CD14-positive monocyte (primary cell): ENCODE measurements at regions not wholly inside any gene's neighbourhood (a gene's known extent, or its start where the extent isn't known, plus 50 kb on each side); places are given as distances from the start of the nearest gene placed in this dataset.
"Not testable (repeated sequence)": the region's sequence is repeated elsewhere in the genome, so short reads cannot be mapped to it uniquely, and the experiment has no call there.

Experiments used
- DNase-seq, 3 donors: peaks; one replicate each; pipeline ENCODE4 v3.0.0-alpha.2; 2011 to 2022
- H2AFZ ChIP-seq: 2 replicates; pipeline ENCODE4 v1.6.0; 2012; ENCODE audit warnings: mild to moderate bottlenecking, low read depth, low read length, inconsistent platforms; ENCODE audit not compliant: insufficient read depth, poor library complexity, severe bottlenecking
- H3K27ac ChIP-seq, 2 donors: 1 replicate in 1 of 2; 2 replicates in 1 of 2; pipeline ENCODE4 v1.5.1; 2012 to 2013; ENCODE audit warnings: low read length in 2 of 2, control low read depth in 1 of 2, inconsistent platforms in 1 of 2, low read depth in 1 of 2, mild to moderate bottlenecking in 1 of 2
- H3K27me3 ChIP-seq, 2 donors: one replicate each; pipeline versions ENCODE4 v1.6.0 to v1.6.1; 2011 to 2013; ENCODE audit warnings: low read length in 2 of 2; ENCODE audit not compliant: control insufficient read depth in 2 of 2, insufficient read depth in 2 of 2
- H3K36me3 ChIP-seq, 2 donors: replicated peaks in 1 of 2; 1 replicate in 1 of 2; 2 replicates in 1 of 2; pipeline versions ENCODE4 v1.5.1 to v1.6.1; 2012 to 2013; ENCODE audit warnings: low read length in 2 of 2, control low read depth in 1 of 2, inconsistent platforms in 1 of 2, mild to moderate bottlenecking in 1 of 2; ENCODE audit not compliant: insufficient read depth in 2 of 2, control insufficient read depth in 1 of 2
- H3K4me1 ChIP-seq, 2 donors: 1 replicate in 1 of 2; 2 replicates in 1 of 2; pipeline versions ENCODE4 v1.5.1 to v1.6.1; 2012 to 2013; ENCODE audit warnings: low read length in 2 of 2, control low read depth in 1 of 2, inconsistent platforms in 1 of 2, mild to moderate bottlenecking in 1 of 2, moderate library complexity in 1 of 2; ENCODE audit not compliant: insufficient read depth in 2 of 2, control insufficient read depth in 1 of 2
- H3K4me2 ChIP-seq: replicated peaks from 2 replicates; pipeline ENCODE3; 2012; ENCODE audit warnings: low read length, moderate library complexity, mild to moderate bottlenecking; ENCODE audit not compliant: poor library complexity, severe bottlenecking; ENCODE audit errors: extremely low read depth
- H3K4me3 ChIP-seq, 3 experiments: fragments of 200-600 bp in 1 of 3; sonication (generic) in 1 of 3; replicated peaks in 1 of 3; 1 replicate in 2 of 3; 2 replicates in 1 of 3; pipeline ENCODE4 v1.5.1; 2011 to 2013; ENCODE audit warnings: low read length in 3 of 3, mild to moderate bottlenecking in 3 of 3, control low read depth in 2 of 3, low read depth in 2 of 3, inconsistent platforms in 1 of 3, moderate library complexity in 1 of 3
- H3K79me2 ChIP-seq: 2 replicates; pipeline ENCODE4 v1.6.0; 2012; ENCODE audit warnings: mild to moderate bottlenecking, control low read depth, inconsistent platforms, low read length, moderate library complexity; ENCODE audit not compliant: insufficient read depth
- H3K9ac ChIP-seq: 2 replicates; pipeline ENCODE4 v1.6.0; 2017; ENCODE audit warnings: low read length, mild to moderate bottlenecking; ENCODE audit not compliant: insufficient read depth, poor library complexity, severe bottlenecking
- H3K9me3 ChIP-seq, 2 donors: replicated peaks in 1 of 2; 1 replicate in 1 of 2; 2 replicates in 1 of 2; pipeline versions ENCODE4 v1.5.1 to v1.6.1; 2012 to 2013; ENCODE audit warnings: low read length in 2 of 2, control low read depth in 1 of 2; ENCODE audit not compliant: control insufficient read depth in 1 of 2, insufficient read depth in 1 of 2
- H4K20me1 ChIP-seq: 2 replicates; pipeline ENCODE4 v1.6.0; 2012; ENCODE audit warnings: mild to moderate bottlenecking, low read length, control low read depth, moderate library complexity; ENCODE audit not compliant: insufficient read depth
- H3K27ac Mint-ChIP-seq, 7 donors: one replicate each; pipeline ENCODE4 v1.8.0; 2020; ENCODE audit warnings: mild to moderate bottlenecking in 7 of 7, mixed read lengths in 7 of 7, moderate library complexity in 6 of 7, inconsistent platforms in 2 of 7
- H3K27me3 Mint-ChIP-seq, 3 donors: one replicate each; pipeline ENCODE4 v1.8.0; 2021 to 2022; ENCODE audit warnings: low read depth in 3 of 3, mild to moderate bottlenecking in 3 of 3, mixed read lengths in 3 of 3, moderate library complexity in 3 of 3, inconsistent platforms in 1 of 3
- H3K36me3 Mint-ChIP-seq, 2 donors: one replicate each; pipeline ENCODE4 v1.8.0; 2020; ENCODE audit warnings: mixed read lengths in 2 of 2, inconsistent platforms in 1 of 2, mild to moderate bottlenecking in 1 of 2
- H3K4me1 Mint-ChIP-seq: one replicate; pipeline ENCODE4 v1.8.0; 2020; ENCODE audit warnings: mild to moderate bottlenecking, mixed read lengths
- H3K4me3 Mint-ChIP-seq, 2 donors: one replicate each; pipeline ENCODE4 v1.8.0; 2020; ENCODE audit warnings: mild to moderate bottlenecking in 2 of 2, mixed read lengths in 2 of 2, moderate library complexity in 1 of 2
- H3K9me3 Mint-ChIP-seq, 7 donors: one replicate each; pipeline ENCODE4 v1.8.0; 2020 to 2022; ENCODE audit warnings: mixed read lengths in 7 of 7, mild to moderate bottlenecking in 6 of 7, moderate library complexity in 6 of 7, inconsistent platforms in 2 of 7
- CTCF ChIP-seq: fragments of 200-600 bp; IDR thresholded peaks from one replicate; pipeline ENCODE4 v1.8.0; 2022; ENCODE audit warnings: antibody characterized with exemption, mild to moderate bottlenecking
- WGBS: methylation state at CpG from one replicate; pipeline ENCODE4 v1.1.5; 2013; ENCODE audit warnings: missing lambda C conversion rate; ENCODE audit not compliant: insufficient coverage; 5-methylcytosine and 5-hydroxymethylcytosine counted together
- intact Hi-C, 2 donors: fragments of 100-400 bp; cut with micrococcal nuclease; formaldehyde crosslinking; loops; one replicate each; pipeline versions ENCODE4 v1.15.0 to v1.15.1; 2023

- H2AFZ ChIP-seq, result no peak overlapping the region
- H3K9ac ChIP-seq, result no peak overlapping the region
- H3K79me2 ChIP-seq, result no peaks in the 10 kb centered on the region
- no CpG with 5 or more reads among the region's 3 CpGs for WGBS
- no peak overlapping the region for H3K4me2 ChIP-seq
- H4K20me1 ChIP-seq, result no peaks in the 10 kb centered on the region
- H3K27ac Mint-ChIP-seq, result no peak overlapping the region
- H3K27me3 ChIP-seq, result no peaks in the 10 kb centered on the region
- no peaks in the 10 kb centered on the region for H3K36me3 ChIP-seq
- H3K4me1 Mint-ChIP-seq, result no peaks in the 10 kb centered on the region
- H3K9me3 ChIP-seq, result no peaks in the 10 kb centered on the region
- no peaks in the 10 kb centered on the region for H3K36me3 Mint-ChIP-seq
- H3K4me3 ChIP-seq, result no peak overlapping the region
- H3K4me3 Mint-ChIP-seq, result no peak overlapping the region
- H3K27me3 Mint-ChIP-seq, result peaks cover 0 to 1% (median 0%) of the 10 kb centered on the region in 3 donors
- H3K27ac ChIP-seq, result no peak overlapping the region
- H3K4me1 ChIP-seq, result no peaks in the 10 kb centered on the region
- peaks cover 0 to 10% (median 0%) of the 10 kb centered on the region in 7 donors for H3K9me3 Mint-ChIP-seq
- intact Hi-C loops, result no loop called here
- TF ChIP-seq CTCF, result no peak
- DNase-seq, result no peak
These were observed 389.2 kb upstream of the EMCN start for GRCh38 chr4:100906973-100907372.

DNA sequence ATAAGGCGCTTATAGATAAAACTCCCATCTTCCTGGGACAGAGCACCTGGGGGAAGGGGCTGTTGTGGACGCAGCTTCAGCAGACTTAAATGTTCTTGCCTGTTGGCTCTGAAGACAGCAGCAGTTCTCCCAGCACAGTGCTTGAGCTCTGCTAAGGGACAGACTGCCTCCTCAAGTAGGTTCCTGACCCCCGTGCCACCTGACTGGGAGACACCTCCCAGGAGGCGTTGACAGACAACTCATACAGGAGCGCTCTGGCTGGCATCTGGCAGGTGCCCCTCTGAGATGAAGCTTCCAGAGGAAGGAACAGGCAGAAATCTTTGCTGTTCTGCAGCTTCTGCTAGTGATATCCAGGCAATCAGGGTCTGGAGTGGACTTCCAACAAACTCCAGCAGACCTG is 383.1 kb upstream of the EMCN start:
- H3K4me1 Mint-ChIP-seq, H3K4me2 ChIP-seq, H3K36me3 Mint-ChIP-seq, H3K79me2 ChIP-seq, H3K9me3 ChIP-seq, H3K36me3 ChIP-seq, intact Hi-C loops, H2AFZ ChIP-seq, DNase-seq, H3K27me3 Mint-ChIP-seq, H3K27ac ChIP-seq, H4K20me1 ChIP-seq, H3K27ac Mint-ChIP-seq, H3K4me3 ChIP-seq, H3K4me3 Mint-ChIP-seq, H3K27me3 ChIP-seq, H3K4me1 ChIP-seq, H3K9ac ChIP-seq: not testable (repeated sequence)
- peaks cover 0 to 13% (median 1%) of the 10 kb centered on the region in 7 donors for H3K9me3 Mint-ChIP-seq
- WGBS, result 99% methylated on average over 5 of the region's 5 CpGs
